ENCODE measurements at regions not wholly inside any gene's neighbourhood (a gene's known extent, or its start where the extent isn't known, plus 50 kb on each side); places are given as distances from the start of the nearest gene placed in this dataset.

DNA sequence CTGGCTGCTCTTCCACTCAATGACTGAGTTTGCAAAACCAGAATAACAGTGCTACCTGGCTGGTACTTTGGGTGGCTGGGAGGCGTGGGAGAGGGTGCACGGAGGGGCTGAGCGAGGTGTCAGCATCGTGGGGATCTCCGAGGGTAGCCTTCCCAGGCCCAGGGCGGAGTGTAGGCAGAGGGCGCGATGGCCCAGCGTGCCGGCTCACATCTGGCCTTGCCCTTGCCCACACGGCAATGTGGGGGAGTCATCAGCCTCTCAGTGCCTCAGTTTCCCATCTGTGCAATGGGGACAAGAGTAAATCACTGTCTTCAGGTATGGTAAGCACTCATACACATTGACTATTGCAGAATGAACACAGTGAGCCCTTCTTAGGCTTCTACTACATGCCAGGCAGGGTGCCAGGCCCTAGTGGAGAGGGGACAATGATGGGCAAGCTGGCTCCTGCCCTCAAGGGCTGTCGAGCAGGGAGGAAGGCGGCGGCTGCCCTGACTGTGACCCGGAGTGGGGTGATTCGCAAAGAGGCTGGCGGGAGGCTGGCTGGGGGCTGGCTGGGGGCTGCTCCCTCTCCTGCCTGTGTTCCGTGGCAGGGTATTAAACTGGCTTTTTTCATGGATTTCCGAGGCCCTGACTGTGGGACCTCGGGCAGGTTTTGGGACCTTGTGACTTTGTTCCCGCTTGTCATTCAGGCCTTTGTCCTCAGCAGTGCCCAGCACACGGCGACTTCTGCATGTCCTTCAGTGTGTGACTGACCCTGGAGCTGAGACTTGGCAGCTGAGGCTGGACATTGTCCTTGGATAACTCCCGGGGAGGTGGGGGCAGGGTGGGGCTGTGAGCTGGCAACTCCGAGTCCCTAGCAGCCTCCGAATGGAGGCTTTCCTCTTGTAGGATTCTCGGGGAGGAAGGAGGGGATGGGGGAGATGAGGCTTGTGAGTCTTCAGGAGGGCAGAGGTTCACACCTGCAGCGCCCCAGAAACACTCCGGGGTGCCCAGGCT is 243.1 kb downstream of the SEC14L1 start:
- ChIA-PET CTCF (ENCODE audit: partially characterized antibody) (interaction anchor here (1.9 kb wide), 1 partner anchor 16 kb away, joined by 8 read pairs; no protein-coding TSS in a partner anchor), POLR2A (ENCODE audit: partially characterized antibody) (interaction anchor here (1.0 to 2.5 kb wide), 3 partner anchors 8 to 55 kb away, joined by 3 to 17 read pairs (median 3); no protein-coding TSS in a partner anchor)
- WGBS, 2 experiments (ENCODE audit: extremely low coverage in 1 of 2, insufficient coverage in 1 of 2, insufficient read length in 1 of 2, insufficient replicate concordance in 2 of 2, low coverage in 1 of 2, low lambda C conversion rate in 2 of 2, missing lambda C conversion rate in 1 of 2): 91% methylated on average over 28 of the region's 29 CpGs; no CpG with 5 or more reads in 1 of the 2 experiments
- no peak for FAIRE-seq
- no peak for DNase-seq (ENCODE audit: low read depth in 1 of 2, low spot score in 2 of 2)
- Histone ChIP-seq H3K79me2 (ENCODE audit: control insufficient read depth in 1 of 2, insufficient read depth in 2 of 2, low read length in 2 of 2) (peaks cover 8 to 93% of the 10 kb centered on the region in 2 experiments), H2BK12ac (ENCODE audit: low read depth, low read length) (no peak overlapping the region), H3K27me3 (replicated peaks in 1 of 4; ENCODE audit: control insufficient read depth in 3 of 4, extremely low read depth in 1 of 4, insufficient read depth in 3 of 4, low read length in 3 of 4) (no peaks in the 10 kb centered on the region), H2BK5ac (ENCODE audit: low read depth, low read length) (peak overlapping the region; percentile 24; the same call in 1 of the 2 replicates), H3K4me2 (ENCODE audit: insufficient read depth in 1 of 2, low read depth in 2 of 2, low read length in 2 of 2) (no peak overlapping the region), H2BK120ac (replicated peaks; ENCODE audit: low read depth, low read length) (no peak overlapping the region), H2AFZ (ENCODE audit: low read length) (no peak overlapping the region), H3K36me3 (ENCODE audit: control insufficient read depth in 2 of 4, insufficient read depth in 4 of 4, low read length in 3 of 4) (no peaks in the 10 kb centered on the region), H2BK20ac (ENCODE audit: low read length) (0 out of 2 replicates have a peak overlapping the region, but pooled peaks have one; percentile 52), H4K5ac (ENCODE audit: insufficient read length, low read depth, low read length) (no peak overlapping the region), H2AK5ac (ENCODE audit: low read depth, low read length) (no peak overlapping the region), H3K27ac (ENCODE audit: low read depth, low read length) (no peak overlapping the region), H4K20me1 (replicated peaks in 1 of 2; ENCODE audit: control insufficient read depth in 1 of 2, insufficient read depth in 2 of 2, low read length in 2 of 2) (peaks cover 16 to 33% of the 10 kb centered on the region in 2 experiments), H3K23ac (ENCODE audit: insufficient read length) (no peak overlapping the region), H3K4me3 (ENCODE audit: extremely low read depth in 1 of 4, insufficient read depth in 2 of 4, low read depth in 3 of 4, low read length in 4 of 4) (no peak overlapping the region), H3K79me1 (ENCODE audit: low read depth, low read length) (peaks cover 27% of the 10 kb centered on the region), H3K18ac (ENCODE audit: extremely low read depth, low read length) (peak overlapping the region; percentile 4), H3K14ac (ENCODE audit: insufficient read length) (no peak overlapping the region), H3K4me1 (replicated peaks in 1 of 4; ENCODE audit: control insufficient read depth in 3 of 4, insufficient read depth in 4 of 4, low read length in 3 of 4) (peaks cover 0 to 66% (median 42%) of the 10 kb centered on the region in 4 experiments; a peak in 6 of 7 replicates), H4K8ac (ENCODE audit: extremely low read depth, insufficient read depth, low read length) (no peak overlapping the region; the same call in 1 of the 2 replicates), H3K9me3 (ENCODE audit: insufficient read depth in 2 of 2, low read depth in 1 of 2, low read length in 1 of 2) (no peaks in the 10 kb centered on the region), H4K91ac (replicated peaks; ENCODE audit: insufficient read length, low read length) (peak overlapping the region; percentile 40), H2BK15ac (ENCODE audit: low read length) (0 out of 2 replicates have a peak overlapping the region, but pooled peaks have one; percentile 8), H3K9ac (replicated peaks in 1 of 4; ENCODE audit: extremely low read depth in 1 of 4, low read depth in 3 of 4, low read length in 3 of 4) (no peak overlapping the region), H3K23me2 (ENCODE audit: low read depth, low read length) (0 out of 2 replicates have a peak, but pooled peaks cover 2% of the 10 kb centered on the region), H3K56ac (replicated peaks; ENCODE audit: insufficient read length, low read depth, low read length) (no peak overlapping the region), H3K4ac (replicated peaks; ENCODE audit: insufficient read length, low read depth, low read length) (no peak overlapping the region)
- TF ChIP-seq HDAC2 (IDR thresholded peaks at IDR 0.05; ENCODE audit: borderline replicate concordance in 1 of 2, low read depth in 2 of 2, low read length in 2 of 2) (no peak), BACH1 (IDR thresholded peaks at IDR 0.05; ENCODE audit: low read length) (no peak), RFX5 (IDR thresholded peaks at IDR 0.05; ENCODE audit: borderline replicate concordance, low read depth, low read length) (no peak), TCF12 (IDR thresholded peaks at IDR 0.05; ENCODE audit: low read depth, low read length) (no peak), EGR1 (IDR thresholded peaks at IDR 0.05; ENCODE audit: borderline replicate concordance, low read depth, low read length) (no peak), NRF1 (IDR thresholded peaks at IDR 0.05; ENCODE audit: low read depth, low read length) (no peak), PHF8 (conservative IDR thresholded peaks at IDR 0.05; ENCODE audit: low read depth, low read length) (no peak), SP1 (IDR thresholded peaks at IDR 0.05; ENCODE audit: low read depth, low read length) (no peak), GABPA (IDR thresholded peaks at IDR 0.05; ENCODE audit: borderline replicate concordance, insufficient read depth, low read length) (no peak), POLR2AphosphoS5 (IDR thresholded peaks at IDR 0.05; ENCODE audit: low read depth, low read length) (no peak), YY1 (IDR thresholded peaks at IDR 0.05; ENCODE audit: low read depth, low read length) (no peak)
